Endothelial cell of umbilical vein (primary cell): ENCODE measurements at regions not wholly inside any gene's neighbourhood (a gene's known extent, or its start where the extent isn't known, plus 50 kb on each side); places are given as distances from the start of the nearest gene placed in this dataset.
"Not testable (repeated sequence)": the region's sequence is repeated elsewhere in the genome, so short reads cannot be mapped to it uniquely, and the experiment has no call there.

Source experiments
- BruUV-seq: library from RNA; stranded (reverse); fragments of 400-500 nt; replicated peaks from 2 replicates; lab custom pipeline; 2021; lab: Mats Ljungman, UMichigan
- CTCF ChIA-PET: fragments of 300-600, 350-600 bp; sonication (Branson Sonifier 250); formaldehyde crosslinking; loops from one replicate; lab custom pipeline; 2021; ENCODE audit warnings: antibody characterized with exemption, inconsistent platforms; lab: Charles Lee
- POLR2A ChIA-PET: fragments of 300-600, 350-600 bp; sonication (Branson Sonifier 250); formaldehyde crosslinking; loops from one replicate; lab custom pipeline; 2021; ENCODE audit warnings: antibody characterized with exemption, inconsistent platforms; lab: Charles Lee
- DNase-seq: peaks from one replicate; pipeline ENCODE4 v3.0.0-alpha.2; 2011; ENCODE audit warnings: low read depth, low spot score
- FAIRE-seq: peaks from 2 replicates; lab custom pipeline; 2011; peaks lifted over from hg19 to GRCh38; lab: Jason Lieb, UNC
- H2AFZ ChIP-seq: 2 replicates; pipeline ENCODE4 v1.6.0; 2012; ENCODE audit warnings: low read depth, low read length, control low read depth, inconsistent platforms
- H3K27ac ChIP-seq: 2 replicates; pipeline ENCODE4 v1.5.1; 2011; ENCODE audit warnings: low read depth, mild to moderate bottlenecking, control low read depth, low read length, moderate library complexity; ENCODE audit not compliant: insufficient read depth
- H3K27me3 ChIP-seq, 2 experiments: 2 replicates each; pipeline versions ENCODE4 v1.6.0 to v1.6.1; 2011; ENCODE audit warnings: low read length in 2 of 2, mixed read lengths in 1 of 2; ENCODE audit not compliant: control insufficient read depth in 2 of 2, insufficient read depth in 2 of 2
- H3K36me3 ChIP-seq, 2 experiments: 2 replicates in 1 of 2; 3 replicates in 1 of 2; pipeline ENCODE4 v1.5.1; 2011; ENCODE audit warnings: low read length in 2 of 2, mild to moderate bottlenecking in 1 of 2, moderate library complexity in 1 of 2; ENCODE audit not compliant: control insufficient read depth in 2 of 2, insufficient read depth in 2 of 2; ENCODE audit errors: extremely low read depth in 1 of 2
- H3K4me1 ChIP-seq: 3 replicates; pipeline ENCODE4 v1.5.1; 2011; ENCODE audit warnings: mild to moderate bottlenecking, low read length; ENCODE audit not compliant: control insufficient read depth, insufficient read depth; ENCODE audit errors: extremely low read depth
- H3K4me2 ChIP-seq: 2 replicates; pipeline ENCODE4 v1.6.1; 2011; ENCODE audit warnings: low read length, control low read depth, mixed read lengths; ENCODE audit not compliant: insufficient read depth
- H3K4me3 ChIP-seq, 3 experiments: fragments of 200-600 bp in 1 of 3; sonication (generic), shearing (Covaris generic) in 1 of 3; replicated peaks in 1 of 3; 2 replicates each; pipeline ENCODE4 v1.5.1; 2011 to 2016; ENCODE audit warnings: control low read depth in 3 of 3, low read length in 3 of 3, mild to moderate bottlenecking in 2 of 3, inconsistent platforms in 1 of 3, low read depth in 1 of 3, moderate library complexity in 1 of 3; ENCODE audit not compliant: insufficient read depth in 1 of 3
- H3K79me2 ChIP-seq: 2 replicates; pipeline ENCODE4 v1.6.0; 2012; ENCODE audit warnings: low read length, inconsistent platforms; ENCODE audit not compliant: control insufficient read depth, insufficient read depth
- H3K9ac ChIP-seq: replicated peaks from 2 replicates; pipeline ENCODE3; 2011; ENCODE audit warnings: low read length, control low read depth; ENCODE audit not compliant: insufficient read depth; ENCODE audit errors: extremely low read depth
- H3K9me1 ChIP-seq: replicated peaks from 3 replicates; pipeline ENCODE4 v1.6.0; 2011; ENCODE audit warnings: mild to moderate bottlenecking, low read length; ENCODE audit not compliant: control insufficient read depth, insufficient read depth; ENCODE audit errors: extremely low read depth
- H3K9me3 ChIP-seq: replicated peaks from 2 replicates; pipeline ENCODE4 v1.5.1; 2012; ENCODE audit warnings: low read length, inconsistent platforms; ENCODE audit not compliant: control insufficient read depth, insufficient read depth
- H4K20me1 ChIP-seq: replicated peaks from 2 replicates; pipeline ENCODE3; 2011; ENCODE audit warnings: mild to moderate bottlenecking, low read length; ENCODE audit not compliant: control insufficient read depth, insufficient read depth; ENCODE audit errors: extremely low read depth
- EZH2 ChIP-seq: IDR thresholded peaks from 2 replicates; pipeline ENCODE4 v1.6.1; 2012; ENCODE audit warnings: borderline replicate concordance, low read depth, mild to moderate bottlenecking, moderate library complexity, low read length, inconsistent platforms; ENCODE audit not compliant: severe bottlenecking
- JUN ChIP-seq: IDR thresholded peaks from 2 replicates; pipeline ENCODE4 v1.6.1; 2011; ENCODE audit warnings: borderline replicate concordance, low read depth; ENCODE audit not compliant: insufficient read length, insufficient read depth
- dilution Hi-C: fragments of 300-500 bp; cut with MboI; formaldehyde crosslinking; loops from one replicate; pipeline ENCODE4 v1.15.0; 2019; ENCODE audit warnings: low sequenced_read_pairs; ENCODE audit not compliant: extremely low pct_ligation_motif_present
- intact Hi-C: fragments of 100-400 bp; cut with micrococcal nuclease; formaldehyde crosslinking; loops from one replicate; pipeline ENCODE4 v1.10.0; 2022

- H3K9me3 ChIP-seq = no peaks in the 10 kb centered on the region
- no peak for DNase-seq
- H3K36me3 ChIP-seq = no peaks in the 10 kb centered on the region
- FAIRE-seq = no peak
- ChIA-PET CTCF (no interaction called here), POLR2A (no interaction called here)
- no peaks in the 10 kb centered on the region for H3K9me1 ChIP-seq
- no peaks in the 10 kb centered on the region for H3K4me1 ChIP-seq
- intact Hi-C loops (no loop called here), dilution Hi-C loops (no loop called here)
- H3K27me3 ChIP-seq = no peaks in the 10 kb centered on the region
- H3K4me2 ChIP-seq = no peak overlapping the region
- no peak overlapping the region for H2AFZ ChIP-seq
- no TSS peak for BruUV-seq
- no peak overlapping the region for H3K27ac ChIP-seq
- no peaks in the 10 kb centered on the region for H4K20me1 ChIP-seq
- TF ChIP-seq EZH2 (no peak), JUN (no peak)
- no peak overlapping the region for H3K4me3 ChIP-seq
- H3K9ac ChIP-seq = no peak overlapping the region
- no peaks in the 10 kb centered on the region for H3K79me2 ChIP-seq
Observed at GRCh38 chr4:115986573-115986972, 873.2 kb upstream of the NDST4 start.

DNA sequence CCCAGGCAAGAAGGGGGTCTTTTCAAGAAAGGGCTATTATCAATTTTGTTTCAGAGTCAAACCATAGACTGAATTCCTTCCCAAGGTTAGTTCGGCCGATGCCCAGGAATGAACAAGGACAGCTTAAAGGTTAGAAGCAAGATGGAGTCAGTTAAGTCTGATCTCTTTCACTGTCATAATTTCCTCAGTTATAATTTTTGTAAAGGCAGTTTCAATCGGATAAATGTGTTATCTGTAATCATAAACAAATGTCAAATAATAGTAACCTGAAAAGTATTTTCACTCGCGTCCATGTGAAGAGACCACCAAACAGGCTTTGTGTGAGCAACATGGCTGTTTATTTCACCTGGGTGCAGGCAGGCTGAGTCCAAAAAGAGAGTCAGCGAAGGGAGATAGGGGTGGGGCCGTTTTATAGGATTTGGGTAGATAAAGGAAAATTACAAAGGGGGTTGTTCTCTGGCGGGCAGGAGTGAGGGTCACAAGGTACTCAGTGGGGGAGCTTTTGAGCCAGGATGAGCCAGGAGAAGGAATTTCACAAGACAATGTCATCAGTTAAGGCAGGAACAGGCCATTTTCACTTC lies 862.1 kb upstream of the NDST4 start:
- dilution Hi-C loops, CTCF ChIA-PET: not testable (repeated sequence)

More for the DNA sequence above, 862.1 kb upstream of the NDST4 start:
- H3K9me3 ChIP-seq, intact Hi-C loops, H3K4me2 ChIP-seq, DNase-seq, H2AFZ ChIP-seq, FAIRE-seq, H4K20me1 ChIP-seq, H3K4me1 ChIP-seq, H3K27ac ChIP-seq, H3K36me3 ChIP-seq, H3K4me3 ChIP-seq, POLR2A ChIA-PET, H3K79me2 ChIP-seq, H3K9ac ChIP-seq, H3K27me3 ChIP-seq, BruUV-seq, H3K9me1 ChIP-seq: not testable (repeated sequence)
